Erythroblast (primary cell): ENCODE measurements at regions not wholly inside any gene's neighbourhood (a gene's known extent, or its start where the extent isn't known, plus 50 kb on each side); places are given as distances from the start of the nearest gene placed in this dataset.

Experiments used
- GATA1 ChIP-seq: IDR thresholded peaks from 2 replicates; pipeline ENCODE4 v1.6.1; 2011; ENCODE audit warnings: low read depth, mild to moderate bottlenecking, control low read depth, low read length, moderate library complexity
- POLR2A ChIP-seq: IDR thresholded peaks from 2 replicates; pipeline ENCODE4 v1.6.1; 2011; ENCODE audit warnings: mild to moderate bottlenecking, low read length

DNA sequence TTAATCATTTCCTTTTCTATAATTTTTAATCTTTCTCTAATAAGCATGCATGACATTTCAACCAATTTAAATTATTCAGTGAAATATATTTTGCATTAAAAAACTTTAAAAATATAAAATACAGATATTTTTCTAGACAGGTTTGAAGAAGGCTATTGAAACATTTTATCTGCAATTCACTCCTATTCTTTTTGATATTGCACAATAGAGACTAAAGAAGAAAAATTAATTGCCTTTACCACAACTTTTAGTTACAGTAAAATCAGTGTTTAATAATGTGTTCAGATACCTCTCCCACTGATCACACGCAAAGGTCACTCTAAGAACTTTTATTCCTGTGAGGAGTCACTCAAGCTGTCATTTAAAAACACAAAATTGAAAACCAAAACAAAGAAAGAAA, 1416.7 kb downstream of the FSCB start:
- TF ChIP-seq POLR2A (no peak), GATA1 (no peak)
